HEK293T (cell line): ENCODE measurements at regions not wholly inside any gene's neighbourhood (a gene's known extent, or its start where the extent isn't known, plus 50 kb on each side); places are given as distances from the start of the nearest gene placed in this dataset.

Source experiments
- BHLHE40 ChIP-seq: fragments of 450-650 bp; IDR thresholded peaks from 2 replicates; pipeline ENCODE4 v1.6.1; 2016; ENCODE audit warnings: mild to moderate bottlenecking, moderate library complexity, borderline replicate concordance
- CTBP1 ChIP-seq: fragments of 450-650 bp; IDR thresholded peaks from 2 replicates; pipeline ENCODE4 v1.6.1; 2016; ENCODE audit warnings: borderline replicate concordance
- ELF4 ChIP-seq: fragments of 450-650 bp; IDR thresholded peaks from 2 replicates; pipeline ENCODE4 v1.6.1; 2017; ENCODE audit warnings: antibody characterized with exemption
- FOXK2 ChIP-seq: fragments of 450-650 bp; IDR thresholded peaks from 2 replicates; pipeline ENCODE4 v1.6.1; 2016; ENCODE audit warnings: mild to moderate bottlenecking
- HDGF ChIP-seq: fragments of 450-650 bp; IDR thresholded peaks from 2 replicates; pipeline ENCODE4 v1.6.1; 2017; ENCODE audit warnings: antibody characterized with exemption, borderline replicate concordance
- NFRKB ChIP-seq: fragments of 450-650 bp; IDR thresholded peaks from 2 replicates; pipeline ENCODE4 v1.6.1; 2016; ENCODE audit warnings: mild to moderate bottlenecking, moderate library complexity
- SP1 ChIP-seq: fragments of 450-650 bp; IDR thresholded peaks from 2 replicates; pipeline ENCODE4 v1.6.1; 2017
- SUZ12 ChIP-seq: fragments of 450-650 bp; IDR thresholded peaks from 2 replicates; pipeline ENCODE4 v1.6.1; 2016; ENCODE audit warnings: mild to moderate bottlenecking
- TARDBP ChIP-seq: fragments of 450-650 bp; IDR thresholded peaks from 2 replicates; pipeline ENCODE4 v1.6.1; 2016
- ZNF384 ChIP-seq: fragments of 450-650 bp; IDR thresholded peaks from 2 replicates; pipeline ENCODE4 v1.6.1; 2016

DNA sequence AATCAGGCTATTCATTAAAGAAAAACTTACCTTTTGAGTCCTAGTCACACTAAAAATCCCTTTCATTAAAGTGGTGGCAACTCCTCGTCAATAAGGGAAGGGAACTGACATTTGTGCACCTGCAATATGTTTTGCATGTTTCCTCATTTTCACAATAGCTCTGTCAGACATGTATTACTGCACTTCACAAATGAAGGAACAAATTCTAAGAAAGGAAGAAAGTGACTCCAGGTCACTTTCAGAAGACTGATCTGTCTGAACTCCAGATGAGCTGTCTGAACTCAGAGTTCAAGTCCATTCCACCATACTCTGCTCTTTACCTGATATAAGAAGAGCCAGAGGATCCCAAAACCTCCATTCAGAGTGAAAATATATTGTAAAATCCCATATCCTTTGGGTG, 50.3 kb upstream of the GSAP start:
- TF ChIP-seq FOXK2 (no peak), BHLHE40 (no peak), SP1 (no peak), TARDBP (no peak), HDGF (no peak), NFRKB (no peak), SUZ12 (no peak), ZNF384 (no peak), CTBP1 (no peak), ELF4 (no peak)
